ENCODE measurements at regions not wholly inside any gene's neighbourhood (a gene's known extent, or its start where the extent isn't known, plus 50 kb on each side); places are given as distances from the start of the nearest gene placed in this dataset.

- no peak for TF ChIP-seq CTCF (IDR thresholded peaks at IDR 0.05)
- no peak for TF ChIP-seq POLR2A (IDR thresholded peaks at IDR 0.05)
- TF ChIP-seq EP300 (IDR thresholded peaks at IDR 0.05; ENCODE audit: low read depth) = no peak
- TF ChIP-seq POLR2AphosphoS5 (IDR thresholded peaks at IDR 0.05) = no peak
These were observed 489.6 kb downstream of the SLC4A3 start for GRCh38 chr2:220117025-220117424.

All from transverse colon (tissue), 4 donors.